Left lobe of liver (tissue), 2 donors: ENCODE measurements at regions not wholly inside any gene's neighbourhood (a gene's known extent, or its start where the extent isn't known, plus 50 kb on each side); places are given as distances from the start of the nearest gene placed in this dataset.

Experiments
- ATAC-seq: fragments of 200-7000 bp; cut with Tn5 transposase; one replicate; pipeline ENCODE4 v1.9.1; 2020; ENCODE audit warnings: mild to moderate bottlenecking, moderate library complexity
- DNase-seq: peaks from one replicate; pipeline ENCODE4 v3.0.0-alpha.2; 2020; ENCODE audit warnings: low spot score
- donor health status: DM: no; HTN: no; CAD: no; lungs with moderate emphysema.
- donor health status: DM: no; HTN: yes; CAD: no.

GRCh38 chr6:82015526-82015925 is 232.0 kb downstream of the IBTK start:
- DNase-seq (no peak), ATAC-seq (peak; percentile 10)

- ATAC-seq (no peak), DNase-seq (no peak)
These were observed 232.5 kb downstream of the IBTK start for GRCh38 chr6:82015043-82015442.

- DNase-seq (no peak), ATAC-seq (peak; percentile 89)
These were observed 233.7 kb downstream of the IBTK start for GRCh38 chr6:82013561-82014530.

- DNase-seq (no peak), ATAC-seq (peak; percentile 84)
These were observed 241.4 kb downstream of the IBTK start for GRCh38 chr6:82006027-82006738.

GRCh38 chr6:82000551-82000950 is 247.0 kb downstream of the IBTK start:
- ATAC-seq, result no peak
- DNase-seq, result no peak

- ATAC-seq (no peak), DNase-seq (no peak)
These were observed 247.3 kb upstream of the TENT5A start for GRCh38 chr6:81999826-82000225.

- DNase-seq (no peak), ATAC-seq (no peak)
These were observed 246.8 kb upstream of the TENT5A start for GRCh38 chr6:81999270-81999669.

GRCh38 chr6:81998432-81998831 is 246.0 kb upstream of the TENT5A start:
- DNase-seq, result no peak
- ATAC-seq, result no peak

GRCh38 chr6:81997090-81997926 is 244.8 kb upstream of the TENT5A start:
- ATAC-seq (no peak), DNase-seq (no peak)

- DNase-seq, result no peak
- no peak for ATAC-seq
These were observed 243.9 kb upstream of the TENT5A start for GRCh38 chr6:81996414-81996813.

- DNase-seq (no peak), ATAC-seq (no peak)
These were observed 243.2 kb upstream of the TENT5A start for GRCh38 chr6:81995548-81996289.

- no peak for DNase-seq
These were observed 236.4 kb upstream of the TENT5A start for GRCh38 chr6:81988871-81989270.

GRCh38 chr6:81988446-81988845 is 236.0 kb upstream of the TENT5A start:
- ATAC-seq (no peak), DNase-seq (no peak)

More at GRCh38 chr6:81988871-81989270, 236.4 kb upstream of the TENT5A start:
- no peak for ATAC-seq

- no peak for ATAC-seq
- no peak for DNase-seq
These were observed 234.8 kb upstream of the TENT5A start for GRCh38 chr6:81987293-81987692.

- DNase-seq (no peak), ATAC-seq (no peak)
These were observed 232.7 kb upstream of the TENT5A start for GRCh38 chr6:81985191-81985590.

- DNase-seq (no peak), ATAC-seq (no peak)
These were observed 232.1 kb upstream of the TENT5A start for GRCh38 chr6:81984599-81984998.

GRCh38 chr6:81981812-81982211 is 229.3 kb upstream of the TENT5A start:
- DNase-seq (no peak), ATAC-seq (no peak)

- ATAC-seq, result no peak
- DNase-seq, result no peak
These were observed 227.3 kb upstream of the TENT5A start for GRCh38 chr6:81979767-81980166.

GRCh38 chr6:81979329-81979728 is 226.8 kb upstream of the TENT5A start:
- ATAC-seq, result no peak

GRCh38 chr6:81978230-81978629 is 225.7 kb upstream of the TENT5A start:
- DNase-seq, result no peak
- no peak for ATAC-seq

More at GRCh38 chr6:81979329-81979728, 226.8 kb upstream of the TENT5A start:
- no peak for DNase-seq
